HG02798 (cell line): ENCODE measurements at regions not wholly inside any gene's neighbourhood (a gene's known extent, or its start where the extent isn't known, plus 50 kb on each side); places are given as distances from the start of the nearest gene placed in this dataset.

Source experiments
- ATAC-seq: cut with Tn5 transposase; IDR thresholded peaks from one replicate; pipeline ENCODE4 v1.9.1; 2021; ENCODE audit warnings: mild to moderate bottlenecking; ENCODE audit not compliant: unreplicated experiment, poor library complexity

- ATAC-seq: no peak
These were observed 140.5 kb downstream of the IRX2 start for GRCh38 chr5:2610986-2611385.

GRCh38 chr5:2608391-2608790 is 143.1 kb downstream of the IRX2 start:
- no peak for ATAC-seq

DNA sequence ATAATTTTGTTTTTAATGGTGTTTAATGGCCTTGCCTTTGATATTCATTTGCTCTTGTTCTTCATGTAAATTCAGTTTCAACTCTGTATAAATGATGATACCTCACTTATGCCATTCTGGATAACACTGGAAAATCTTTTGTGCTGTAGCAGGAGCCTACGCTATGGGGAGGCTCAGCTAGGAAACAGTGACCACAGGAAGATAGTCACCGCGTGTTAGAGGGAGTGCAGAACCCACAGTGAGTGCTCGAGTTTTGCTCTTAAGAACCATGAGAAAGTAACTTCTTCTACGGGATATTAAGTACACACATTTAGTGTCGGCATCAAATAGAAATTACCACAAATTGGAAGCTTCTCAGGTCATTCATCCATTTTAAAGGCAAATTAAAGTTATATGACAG is 143.9 kb downstream of the IRX2 start:
- ATAC-seq: no peak

GRCh38 chr5:2603272-2603575 is 148.3 kb downstream of the IRX2 start:
- ATAC-seq: no peak

- no peak for ATAC-seq
These were observed 148.8 kb downstream of the IRX2 start for GRCh38 chr5:2602451-2603271.

DNA sequence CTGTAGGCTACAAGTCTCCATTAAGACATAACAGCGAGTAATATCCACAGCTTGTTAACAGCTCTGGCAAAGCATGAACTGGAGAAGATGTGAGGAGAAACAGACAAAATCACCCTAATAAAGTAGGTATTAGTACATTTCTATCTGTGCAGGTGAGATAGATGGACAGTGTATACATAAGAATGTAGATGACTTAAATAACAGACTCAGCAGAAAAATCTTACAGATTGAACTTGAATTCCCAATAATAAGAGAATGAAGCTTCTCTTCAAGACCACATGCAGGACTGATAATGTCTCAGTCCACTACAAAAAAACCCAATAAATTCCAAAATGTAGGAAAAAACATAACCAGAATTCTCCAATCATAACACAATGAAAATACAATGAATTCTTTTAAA is 153.0 kb downstream of the IRX2 start:
- ATAC-seq: no peak

- ATAC-seq: no peak
These were observed 156.8 kb downstream of the IRX2 start for GRCh38 chr5:2594701-2595100.

- ATAC-seq: no peak
These were observed 158.7 kb downstream of the IRX2 start for GRCh38 chr5:2592766-2593165.

DNA sequence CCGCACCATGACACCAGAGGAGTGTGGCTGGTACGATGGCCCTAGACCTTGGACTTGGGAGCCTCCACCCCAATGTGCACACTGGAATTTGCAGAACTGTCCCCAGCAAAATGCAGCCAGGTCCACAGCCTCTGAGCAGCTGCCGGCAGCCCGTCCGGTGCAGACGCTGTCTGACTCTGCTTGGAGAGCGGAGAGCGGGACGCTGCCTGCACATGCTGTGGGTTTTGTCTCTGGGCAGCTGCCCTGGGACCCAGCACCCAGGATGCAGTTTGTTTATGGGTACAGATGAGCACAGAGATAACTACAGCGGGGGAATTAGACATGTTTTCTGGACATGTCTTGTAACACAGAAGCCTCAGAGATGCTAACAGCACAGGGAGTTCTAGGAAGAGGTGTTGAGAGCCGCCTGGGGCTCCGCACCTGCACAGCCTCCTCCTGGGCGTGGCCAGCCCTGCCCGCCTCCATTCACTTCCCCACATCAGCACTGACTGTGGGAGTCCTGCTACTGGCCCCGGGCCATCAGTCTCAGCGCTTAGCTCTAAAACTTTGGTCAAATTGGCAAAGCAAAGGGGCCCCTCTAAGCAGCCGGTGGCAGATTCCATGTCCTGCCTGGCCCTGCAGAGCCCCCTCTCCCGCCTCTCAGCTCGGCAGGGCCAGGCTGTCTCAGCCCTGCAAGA is 159.6 kb downstream of the IRX2 start:
- no peak for ATAC-seq

DNA sequence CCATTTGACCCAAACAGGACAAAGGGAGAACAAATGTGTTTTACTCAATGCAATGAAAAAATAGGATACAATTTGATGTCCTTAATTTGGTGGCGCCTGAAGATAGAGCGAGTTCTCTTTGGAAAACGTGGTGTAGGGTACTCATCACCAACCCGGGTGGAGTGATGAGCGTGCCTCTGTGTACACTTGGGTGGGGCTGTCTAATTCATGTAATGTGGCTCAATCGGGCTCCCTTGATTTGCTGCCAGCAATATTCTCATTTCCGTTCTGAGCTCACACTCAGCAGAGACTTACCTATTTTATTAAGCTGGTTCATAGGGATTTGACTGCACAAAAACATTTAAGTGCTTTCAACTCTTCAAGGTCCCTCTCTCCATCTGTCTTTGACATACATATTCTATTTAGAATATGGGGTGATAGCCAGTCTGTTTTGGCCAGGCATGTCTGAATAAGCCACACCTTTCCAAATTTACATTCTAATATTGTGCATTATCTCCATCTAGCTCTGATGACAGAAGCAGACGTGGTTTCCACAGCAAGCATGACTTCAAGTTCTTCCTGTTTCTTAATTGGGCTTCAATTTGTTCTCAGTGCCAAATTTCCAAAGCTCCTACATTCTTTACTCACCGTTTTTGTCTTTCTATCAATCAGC is 162.5 kb downstream of the IRX2 start:
- no peak for ATAC-seq

GRCh38 chr5:2587189-2588031 is 164.1 kb downstream of the IRX2 start:
- no peak for ATAC-seq

DNA sequence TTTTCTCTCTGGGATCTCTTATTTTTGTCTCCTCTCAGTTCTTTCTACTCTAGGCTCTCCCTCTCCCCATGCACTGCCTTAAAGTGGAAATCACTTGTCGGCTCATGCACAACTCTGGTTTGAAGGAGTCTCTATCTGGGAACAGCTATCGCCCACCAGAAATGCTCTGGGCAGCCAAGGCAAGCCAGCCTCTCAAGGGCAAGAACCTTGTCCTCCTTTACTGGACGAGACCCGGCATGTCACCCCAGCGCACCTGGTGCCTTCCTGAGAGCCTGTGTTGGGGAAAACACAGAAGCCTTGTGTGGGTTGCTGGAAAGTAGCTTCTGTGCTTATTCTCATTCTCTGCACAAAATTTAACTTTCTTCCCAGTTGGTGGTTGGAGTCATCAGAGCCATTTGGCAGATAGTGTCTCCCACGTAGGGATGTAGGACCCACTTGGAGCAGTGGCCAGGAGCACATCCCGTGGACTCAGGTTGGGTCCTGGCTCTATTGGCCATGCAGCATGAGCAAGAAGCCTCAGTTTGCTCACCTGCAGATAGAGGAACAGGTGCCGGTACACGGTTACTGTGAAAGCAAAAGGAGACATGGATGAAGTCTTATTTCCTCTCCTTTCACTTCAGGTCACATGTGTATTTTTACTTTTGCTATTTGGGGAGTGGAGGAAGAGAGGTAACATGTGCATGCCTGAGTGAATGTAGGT is 165.3 kb downstream of the IRX2 start:
- no peak for ATAC-seq

DNA sequence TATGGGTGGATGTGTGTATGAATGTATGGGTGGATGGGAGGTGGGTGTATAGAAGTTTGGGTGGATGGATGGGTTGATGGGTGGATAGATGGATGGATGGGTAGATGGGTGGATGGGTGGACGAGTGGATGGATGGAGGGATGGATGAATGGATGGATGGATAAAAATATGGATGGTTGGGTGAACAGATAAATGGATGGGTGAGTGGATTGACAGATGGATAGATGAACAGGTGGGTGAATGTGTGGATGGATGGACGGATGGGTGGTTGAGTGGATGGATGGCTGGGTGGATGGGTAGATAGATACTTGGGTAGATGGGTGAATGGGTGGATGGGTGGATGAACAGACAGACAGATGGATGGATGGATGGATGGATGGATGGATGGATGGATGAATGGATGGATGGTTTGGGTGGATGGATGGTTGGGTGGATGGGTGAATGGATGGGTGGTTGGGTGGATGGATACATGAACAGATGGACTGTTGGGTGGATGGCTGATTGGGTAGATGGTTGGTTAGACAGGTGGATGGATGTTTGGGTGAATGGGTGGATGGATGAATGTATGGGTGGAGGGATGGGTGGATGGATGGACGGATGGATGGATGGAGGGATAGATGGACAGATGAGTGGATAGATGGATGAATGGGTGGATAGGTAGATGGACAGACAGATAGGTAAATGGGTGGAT is 166.8 kb downstream of the IRX2 start:
- no peak for ATAC-seq

DNA sequence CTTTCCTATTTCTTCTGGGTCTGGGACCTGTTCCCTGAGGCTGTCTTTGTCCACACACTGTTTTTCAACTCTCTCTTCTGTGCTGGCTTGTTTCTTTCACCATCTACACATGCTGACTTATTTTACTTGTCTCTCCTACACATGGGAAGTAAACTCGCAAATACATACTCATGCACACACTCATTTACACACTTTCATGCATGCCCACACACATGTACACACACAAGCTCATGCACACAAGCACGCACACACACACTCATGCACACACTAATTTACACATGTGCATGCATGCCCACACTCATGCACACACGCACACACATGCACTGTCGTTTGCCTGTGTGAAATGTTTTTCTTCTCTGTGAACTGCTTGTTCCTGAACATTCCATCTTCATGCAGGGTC is 169.0 kb downstream of the IRX2 start:
- no peak for ATAC-seq

- no peak for ATAC-seq
These were observed 169.4 kb downstream of the IRX2 start for GRCh38 chr5:2582106-2582505.

DNA sequence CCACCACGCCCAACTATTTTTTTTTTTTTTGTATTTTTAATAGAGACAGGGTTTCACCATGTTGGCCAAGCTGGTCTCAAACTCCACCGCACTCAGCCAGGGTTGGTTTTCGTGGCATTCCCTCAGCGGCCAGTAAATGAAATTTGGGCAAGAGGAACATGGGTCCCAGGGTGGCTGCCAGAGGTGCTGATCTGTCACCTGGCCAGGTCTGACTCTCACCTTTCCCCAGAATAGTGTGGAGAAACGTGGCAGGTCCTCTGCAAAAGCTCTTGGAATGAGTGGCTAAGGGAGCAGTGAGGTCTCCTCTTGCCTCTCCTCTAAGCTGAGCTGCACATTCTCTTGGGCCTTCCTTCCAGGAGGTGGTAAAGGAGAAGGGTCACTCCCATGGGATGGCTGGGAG is 170.1 kb downstream of the IRX2 start:
- no peak for ATAC-seq

DNA sequence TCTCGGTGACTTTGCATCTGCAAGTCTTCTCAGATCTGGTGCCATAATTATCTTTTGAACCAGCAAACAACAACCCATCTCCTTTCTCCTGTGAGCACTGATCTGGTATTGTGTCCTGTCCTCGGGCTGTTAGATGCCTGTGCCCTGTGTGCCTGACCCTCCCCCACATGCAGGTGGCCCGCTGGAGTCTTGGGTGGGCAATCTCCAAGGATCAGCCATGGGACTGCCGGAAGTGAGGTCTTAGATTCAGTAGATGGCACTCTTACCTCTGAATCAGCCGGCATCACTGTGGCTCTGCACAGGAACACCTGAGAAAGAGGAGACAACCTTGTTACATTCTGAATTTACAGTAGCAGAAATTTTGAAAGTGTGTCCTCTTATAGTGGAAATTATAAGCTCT is 172.4 kb downstream of the IRX2 start:
- ATAC-seq: no peak

DNA sequence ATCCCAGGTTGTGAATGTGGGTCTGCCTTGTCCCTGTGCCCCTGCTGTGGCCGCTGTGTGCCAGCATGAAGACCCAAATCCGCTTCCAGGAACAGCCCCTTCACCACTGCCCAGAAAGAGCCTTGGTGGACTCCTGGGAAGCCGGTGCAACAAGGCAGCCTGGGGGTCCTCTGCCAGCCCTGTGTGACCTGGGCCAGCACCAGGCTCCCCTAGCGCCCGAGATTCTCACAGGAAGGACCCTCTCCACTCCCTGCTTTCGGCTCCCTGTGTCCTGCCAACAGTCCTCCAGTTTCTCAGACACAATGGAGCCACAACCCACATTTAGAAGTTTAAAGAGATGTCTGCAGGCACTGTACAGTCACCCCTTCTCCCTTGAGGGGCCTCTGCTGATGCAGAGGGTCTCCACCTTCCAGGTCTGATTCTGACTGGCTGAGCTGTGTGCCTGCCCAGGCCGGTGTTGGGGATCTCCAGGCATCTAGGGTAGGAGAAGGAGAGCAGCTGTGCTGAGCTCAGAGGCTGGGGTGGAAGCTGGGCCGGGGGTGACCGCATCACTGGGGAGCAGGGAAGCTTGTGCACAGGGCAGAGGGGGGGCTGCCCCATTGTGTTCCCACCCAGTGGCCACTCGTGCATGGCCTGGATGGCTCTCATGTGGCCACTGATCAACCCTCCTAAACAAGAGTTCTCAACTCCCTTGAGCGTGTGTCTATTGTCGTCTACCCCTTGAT is 174.0 kb downstream of the IRX2 start:
- no peak for ATAC-seq

GRCh38 chr5:2576823-2577222 is 174.7 kb downstream of the IRX2 start:
- no peak for ATAC-seq
